A673 (cell line): ENCODE measurements at regions not wholly inside any gene's neighbourhood (a gene's known extent, or its start where the extent isn't known, plus 50 kb on each side); places are given as distances from the start of the nearest gene placed in this dataset.
"Not testable (repeated sequence)": the region's sequence is repeated elsewhere in the genome, so short reads cannot be mapped to it uniquely, and the experiment has no call there.

Experiments used
- BruUV-seq: library from RNA; stranded (reverse); fragments of 400-500 nt; replicated peaks from 2 replicates; lab custom pipeline; 2021; lab: Mats Ljungman, UMichigan
- CTCF ChIA-PET: fragments of 300-600 bp; sonication (Branson Sonifier 250); formaldehyde crosslinking; loops from one replicate; lab custom pipeline; 2022; ENCODE audit warnings: antibody characterized with exemption; lab: Charles Lee
- POLR2A ChIA-PET: fragments of 300-600 bp; sonication (Branson Sonifier 250); formaldehyde crosslinking; loops from one replicate; lab custom pipeline; 2022; ENCODE audit warnings: antibody characterized with exemption; ENCODE audit not compliant: low non-redundant PET; lab: Charles Lee
- DNase-seq: peaks from one replicate; pipeline ENCODE4 v3.0.0-alpha.2; 2015; ENCODE audit warnings: low spot score
- H3K27ac ChIP-seq: fragments of 200-600 bp; sonication (generic); 2 replicates; pipeline ENCODE4 v1.5.1; 2016; ENCODE audit warnings: mixed run types, low read depth, mild to moderate bottlenecking, mixed read lengths, antibody characterized with exemption, low read length; ENCODE audit not compliant: poor library complexity, severe bottlenecking
- H3K27me3 ChIP-seq: fragments of 200-600 bp; sonication (generic); replicated peaks from 2 replicates; pipeline ENCODE4 v1.6.1; 2017; ENCODE audit warnings: mixed run types, low read depth, mild to moderate bottlenecking, mixed read lengths, antibody characterized with exemption, low read length; ENCODE audit not compliant: insufficient read depth, poor library complexity
- H3K36me3 ChIP-seq: fragments of 200-600 bp; sonication (generic); 2 replicates; pipeline ENCODE4 v1.6.1; 2016; ENCODE audit warnings: mixed run types, mild to moderate bottlenecking, mixed read lengths, antibody characterized with exemption, low read length; ENCODE audit not compliant: insufficient read depth, poor library complexity, severe bottlenecking
- H3K4me1 ChIP-seq: fragments of 200-600 bp; sonication (generic); 2 replicates; pipeline ENCODE4 v1.6.1; 2017; ENCODE audit warnings: mixed run types, mild to moderate bottlenecking, mixed read lengths, antibody characterized with exemption, low read length; ENCODE audit not compliant: insufficient read depth, poor library complexity, severe bottlenecking
- H3K4me3 ChIP-seq: fragments of 200-600 bp; sonication (generic); 2 replicates; pipeline ENCODE4 v1.5.1; 2016; ENCODE audit warnings: low read depth, mixed run types, mild to moderate bottlenecking, mixed read lengths, low read length; ENCODE audit not compliant: poor library complexity, severe bottlenecking
- H3K9me3 ChIP-seq: fragments of 200-600 bp; sonication (generic); 2 replicates; pipeline ENCODE4 v1.6.1; 2016; ENCODE audit warnings: mixed run types, low read depth, mild to moderate bottlenecking, mixed read lengths, antibody characterized with exemption, low read length; ENCODE audit not compliant: poor library complexity, severe bottlenecking
- CTCF ChIP-seq: fragments of 300-800, 200-600 bp; sonication (generic); conservative IDR thresholded peaks from 2 replicates; pipeline ENCODE4 v1.5.1; 2017; ENCODE audit warnings: low read depth, mild to moderate bottlenecking, antibody characterized with exemption, low read length, moderate library complexity, mixed read lengths
- EZH2 ChIP-seq: fragments of 200-600 bp; sonication (generic); IDR thresholded peaks from 2 replicates; pipeline ENCODE4 v1.6.1; 2017; ENCODE audit warnings: borderline replicate concordance, low read depth, mild to moderate bottlenecking, mixed read lengths, antibody characterized with exemption, low read length; ENCODE audit not compliant: poor library complexity, severe bottlenecking
- intact Hi-C: fragments of 100-400 bp; cut with micrococcal nuclease; formaldehyde crosslinking; loops from one replicate; pipeline ENCODE4 v1.10.0; 2022; ENCODE audit not compliant: unreplicated experiment

GRCh38 chr12:34236073-34236472, 213.8 kb downstream of the ALG10 start:
- ChIA-PET POLR2A (no interaction called here), CTCF (no interaction called here)
- intact Hi-C loops, result loop anchor here (10.0 kb wide), 1 partner anchor 671 kb away; no protein-coding TSS in a partner anchor
- no peak for TF ChIP-seq CTCF
- TF ChIP-seq EZH2, result no peak
- Histone ChIP-seq H3K27ac (no peak overlapping the region), H3K27me3 (no peaks in the 10 kb centered on the region), H3K4me1 (no peaks in the 10 kb centered on the region), H3K4me3 (no peak overlapping the region), H3K36me3 (no peaks in the 10 kb centered on the region), H3K9me3 (peaks cover 5% of the 10 kb centered on the region)
- DNase-seq, result no peak
- no TSS peak for BruUV-seq

- ChIA-PET CTCF (no interaction called here), POLR2A (no interaction called here)
- Histone ChIP-seq H3K36me3 (no peaks in the 10 kb centered on the region), H3K4me3 (no peak overlapping the region), H3K27ac (no peak overlapping the region), H3K9me3 (peaks cover 9% of the 10 kb centered on the region), H3K27me3 (no peaks in the 10 kb centered on the region), H3K4me1 (no peaks in the 10 kb centered on the region)
- intact Hi-C loops, result loop anchor here (10.0 kb wide), 1 partner anchor 50 kb away; no protein-coding TSS in a partner anchor
- DNase-seq, result no peak
- no peak for TF ChIP-seq CTCF
- TF ChIP-seq EZH2, result no peak
- no TSS peak for BruUV-seq
Observed at GRCh38 chr12:34244608-34245007, 222.3 kb downstream of the ALG10 start.

DNA sequence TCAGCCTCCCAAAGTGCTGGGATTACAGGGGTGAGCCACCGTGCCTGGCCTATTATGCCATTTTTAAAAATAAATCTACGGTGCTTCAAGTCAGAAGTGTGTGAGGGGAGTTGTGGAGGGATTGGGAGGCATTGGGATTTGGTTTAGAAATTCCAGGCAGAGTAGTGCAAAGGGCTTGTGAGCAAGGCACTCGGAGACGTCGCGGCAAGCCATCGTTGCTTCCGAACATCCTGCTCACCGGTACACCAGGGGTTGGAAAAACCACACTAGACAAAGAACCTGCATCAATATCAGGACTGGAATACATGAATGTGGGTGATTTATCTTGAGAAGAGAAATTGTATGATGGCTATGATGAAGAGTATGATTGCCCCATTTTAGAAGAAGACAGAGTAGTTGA, 227.0 kb downstream of the ALG10 start:
- no peaks in the 10 kb centered on the region for H3K4me1 ChIP-seq

DNA sequence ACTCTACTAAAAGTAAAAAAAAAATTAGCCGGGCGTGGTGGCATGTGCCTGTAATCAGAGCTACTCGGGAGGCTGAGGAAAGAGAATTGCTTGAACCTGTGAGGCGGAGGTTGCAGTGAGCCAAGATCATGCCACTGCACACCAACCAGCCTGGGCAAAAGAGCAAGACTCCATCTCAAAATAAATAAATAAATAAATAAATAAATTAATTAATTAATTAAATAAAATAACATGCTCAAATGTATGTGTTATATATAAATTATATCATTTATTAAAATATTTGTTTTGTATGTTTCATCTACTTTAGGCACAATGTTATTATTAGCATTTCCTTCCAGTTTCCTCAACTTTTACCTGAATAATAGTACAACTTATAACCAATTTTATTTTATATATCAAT, 229.6 kb downstream of the ALG10 start:
- H3K4me1 ChIP-seq, DNase-seq, H3K9me3 ChIP-seq, POLR2A ChIA-PET, CTCF ChIA-PET, H3K36me3 ChIP-seq, H3K27me3 ChIP-seq, H3K27ac ChIP-seq, BruUV-seq, intact Hi-C loops, H3K4me3 ChIP-seq: not testable (repeated sequence)

More for the DNA sequence above, 227.0 kb downstream of the ALG10 start:
- POLR2A ChIA-PET, result no interaction called here
- no TSS peak for BruUV-seq
- no peak for DNase-seq
- Histone ChIP-seq H3K27ac (no peak overlapping the region), H3K36me3 (no peaks in the 10 kb centered on the region), H3K9me3 (peaks cover 5% of the 10 kb centered on the region), H3K4me3 (no peak overlapping the region), H3K27me3 (no peaks in the 10 kb centered on the region)
- TF ChIP-seq EZH2 (no peak), CTCF (no peak)
- intact Hi-C loops, result loop anchor here (10.0 kb wide), 1 partner anchor 54 kb away; no protein-coding TSS in a partner anchor
- CTCF ChIA-PET, result no interaction called here
